H9 (cell line): ENCODE measurements at regions not wholly inside any gene's neighbourhood (a gene's known extent, or its start where the extent isn't known, plus 50 kb on each side); places are given as distances from the start of the nearest gene placed in this dataset.

ENCODE experiments used
- DNase-seq: peaks from one replicate; pipeline ENCODE4 v3.0.0-alpha.2; 2017
- H2AFZ ChIP-seq: one replicate; pipeline ENCODE4 v1.6.1; 2013; ENCODE audit warnings: mild to moderate bottlenecking, low read length, control low read depth, moderate library complexity
- H2AK5ac ChIP-seq: 2 replicates; pipeline ENCODE4 v1.6.1; 2013; ENCODE audit warnings: low read length, control low read depth, mixed read lengths; ENCODE audit not compliant: insufficient read length
- H2BK120ac ChIP-seq: one replicate; pipeline ENCODE4 v1.6.1; 2013; ENCODE audit warnings: low read depth, mild to moderate bottlenecking, low read length, control low read depth, inconsistent platforms; ENCODE audit not compliant: poor library complexity, severe bottlenecking
- H2BK12ac ChIP-seq: 2 replicates; pipeline ENCODE4 v1.6.1; 2013; ENCODE audit warnings: low read length, control low read depth, mixed read lengths, low read depth; ENCODE audit not compliant: insufficient read length
- H2BK15ac ChIP-seq: 2 replicates; pipeline ENCODE4 v1.6.1; 2013; ENCODE audit warnings: low read depth, low read length, control low read depth
- H2BK20ac ChIP-seq: one replicate; pipeline ENCODE4 v1.6.1; 2013; ENCODE audit warnings: low read depth, mild to moderate bottlenecking, low read length, control low read depth, inconsistent platforms; ENCODE audit not compliant: poor library complexity, severe bottlenecking
- H2BK5ac ChIP-seq: 2 replicates; pipeline ENCODE4 v1.6.1; 2013; ENCODE audit warnings: low read length, control low read depth, mixed read lengths; ENCODE audit not compliant: insufficient read length
- H3K14ac ChIP-seq: 2 replicates; pipeline ENCODE4 v1.6.1; 2013; ENCODE audit warnings: low read length, control low read depth; ENCODE audit not compliant: insufficient read depth
- H3K18ac ChIP-seq: 2 replicates; pipeline ENCODE4 v1.6.1; 2013; ENCODE audit warnings: low read depth, mild to moderate bottlenecking, mixed read lengths, low read length, control low read depth; ENCODE audit not compliant: insufficient read length
- H3K23ac ChIP-seq: 2 replicates; pipeline ENCODE4 v1.6.1; 2013; ENCODE audit warnings: low read length, control low read depth, mixed read lengths, low read depth; ENCODE audit not compliant: insufficient read length
- H3K23me2 ChIP-seq: 2 replicates; pipeline ENCODE4 v1.6.1; 2013; ENCODE audit warnings: low read depth, mild to moderate bottlenecking, mixed read lengths, low read length, control low read depth; ENCODE audit not compliant: insufficient read length, poor library complexity, severe bottlenecking
- H3K27ac ChIP-seq: 2 replicates; pipeline ENCODE4 v1.5.1; 2013; ENCODE audit warnings: low read length, control low read depth, mixed read lengths, low read depth; ENCODE audit not compliant: insufficient read length
- H3K27me3 ChIP-seq: 2 replicates; pipeline ENCODE4 v1.6.1; 2013; ENCODE audit warnings: low read length, control low read depth, inconsistent platforms; ENCODE audit not compliant: insufficient read depth
- H3K4ac ChIP-seq: 2 replicates; pipeline ENCODE4 v1.6.1; 2013; ENCODE audit warnings: low read depth, mild to moderate bottlenecking, control low read depth, inconsistent platforms, low read length, moderate library complexity
- H3K4me1 ChIP-seq: 2 replicates; pipeline ENCODE4 v1.6.1; 2013; ENCODE audit warnings: low read length, control low read depth, inconsistent platforms; ENCODE audit not compliant: insufficient read depth
- H3K4me2 ChIP-seq: 2 replicates; pipeline ENCODE4 v1.6.1; 2013; ENCODE audit warnings: low read length, control low read depth, mixed read lengths; ENCODE audit not compliant: insufficient read length, insufficient read depth
- H3K56ac ChIP-seq: 2 replicates; pipeline ENCODE4 v1.6.1; 2013; ENCODE audit warnings: low read depth, mild to moderate bottlenecking, mixed read lengths, low read length, control low read depth; ENCODE audit not compliant: insufficient read length
- H3K79me1 ChIP-seq: 2 replicates; pipeline ENCODE4 v1.6.1; 2013; ENCODE audit warnings: low read depth, mild to moderate bottlenecking, moderate library complexity, low read length, control low read depth, inconsistent platforms; ENCODE audit not compliant: insufficient read depth, poor library complexity, severe bottlenecking
- H3K79me2 ChIP-seq: 2 replicates; pipeline ENCODE4 v1.6.1; 2013; ENCODE audit warnings: low read length, control low read depth, inconsistent platforms; ENCODE audit not compliant: insufficient read depth
- H3K9ac ChIP-seq: 2 replicates; pipeline ENCODE4 v1.6.1; 2013; ENCODE audit warnings: low read length, control low read depth, mixed read lengths; ENCODE audit not compliant: insufficient read length; ENCODE audit errors: extremely low read depth
- H3K9me3 ChIP-seq: one replicate; pipeline ENCODE4 v1.6.1; 2013; ENCODE audit warnings: low read depth, low read length, inconsistent platforms; ENCODE audit not compliant: control insufficient read depth
- H3T11ph ChIP-seq: one replicate; pipeline ENCODE4 v1.6.1; 2013; ENCODE audit warnings: mild to moderate bottlenecking, low read length, control low read depth, inconsistent platforms
- H4K20me1 ChIP-seq: one replicate; pipeline ENCODE4 v1.6.1; 2013; ENCODE audit not compliant: control insufficient read depth, insufficient read length, insufficient read depth
- H4K5ac ChIP-seq: 2 replicates; pipeline ENCODE4 v1.6.1; 2013; ENCODE audit warnings: low read depth, mild to moderate bottlenecking, mixed read lengths, low read length, control low read depth; ENCODE audit not compliant: insufficient read length
- H4K8ac ChIP-seq: replicated peaks from 2 replicates; pipeline ENCODE4 v1.6.1; 2013; ENCODE audit warnings: low read length, control low read depth, mixed read lengths, low read depth; ENCODE audit not compliant: insufficient read length
- H4K91ac ChIP-seq: 2 replicates; pipeline ENCODE4 v1.6.1; 2013; ENCODE audit warnings: low read depth, mild to moderate bottlenecking, moderate library complexity, mixed read lengths, low read length, control low read depth; ENCODE audit not compliant: insufficient read length
- H3K27ac Mint-ChIP-seq, 3 experiments: 2 replicates in 2 of 3; 3 replicates in 1 of 3; pipeline ENCODE4 v1.8.0; 2020 to 2021; ENCODE audit warnings: mixed read lengths in 3 of 3, mild to moderate bottlenecking in 1 of 3, moderate library complexity in 1 of 3
- H3K27me3 Mint-ChIP-seq: 2 replicates; pipeline ENCODE4 v1.8.0; 2021; ENCODE audit warnings: low read depth, mild to moderate bottlenecking, moderate library complexity, mixed read lengths
- H3K36me3 Mint-ChIP-seq, 3 experiments: 2 replicates in 2 of 3; 3 replicates in 1 of 3; pipeline ENCODE4 v1.8.0; 2020 to 2021; ENCODE audit warnings: low read depth in 3 of 3, mixed read lengths in 3 of 3; ENCODE audit not compliant: insufficient read depth in 1 of 3
- H3K4me1 Mint-ChIP-seq, 2 experiments: 2 replicates each; pipeline ENCODE4 v1.8.0; 2020; ENCODE audit warnings: mixed read lengths in 2 of 2
- H3K4me3 Mint-ChIP-seq, 2 experiments: 2 replicates in 1 of 2; 3 replicates in 1 of 2; pipeline ENCODE4 v1.8.0; 2020 to 2021; ENCODE audit warnings: mild to moderate bottlenecking in 2 of 2, mixed read lengths in 2 of 2, moderate library complexity in 1 of 2
- H3K9me3 Mint-ChIP-seq, 2 experiments: 2 replicates in 1 of 2; 3 replicates in 1 of 2; pipeline ENCODE4 v1.8.0; 2020; ENCODE audit warnings: mild to moderate bottlenecking in 2 of 2, mixed read lengths in 2 of 2, moderate library complexity in 1 of 2
- CTCF ChIP-seq: fragments of 200-600 bp; sonication (generic); conservative IDR thresholded peaks from 3 replicates; pipeline ENCODE4 v1.8.0; 2021; ENCODE audit warnings: antibody characterized with exemption, mild to moderate bottlenecking
- WGBS: extraction: QIAGEN DNeasy Blood & Tissue Kit; methylation state at CpG from one replicate; pipeline ENCODE4 v1.1.7; 2013; ENCODE audit warnings: missing lambda C conversion rate, low lambda C conversion rate, mixed read lengths; ENCODE audit not compliant: insufficient read length; ENCODE audit errors: extremely low coverage; 5-methylcytosine and 5-hydroxymethylcytosine counted together

GRCh38 chr4:24195991-24196736, 306.3 kb upstream of the PPARGC1A start:
- H3K4me1 ChIP-seq: no peaks in the 10 kb centered on the region; the same call in 1 of the 2 replicates
- 0 out of 3 replicates have a peak, but pooled peaks have one; percentile 21 for TF ChIP-seq CTCF
- H2AFZ ChIP-seq: no peak overlapping the region
- H3K56ac ChIP-seq: no peak overlapping the region
- no peak overlapping the region for H3K4me3 Mint-ChIP-seq
- H3K27me3 Mint-ChIP-seq: no peaks in the 10 kb centered on the region
- no peak overlapping the region for H3K27ac Mint-ChIP-seq
- no peaks in the 10 kb centered on the region for H3K23me2 ChIP-seq
- no peak overlapping the region for H4K5ac ChIP-seq
- no peak overlapping the region for H3T11ph ChIP-seq
- no peak overlapping the region for H2BK20ac ChIP-seq
- H2BK12ac ChIP-seq: no peak overlapping the region
- H3K9ac ChIP-seq: no peak overlapping the region
- no peaks in the 10 kb centered on the region for H3K79me2 ChIP-seq
- no peak overlapping the region for H3K23ac ChIP-seq
- no peaks in the 10 kb centered on the region for H3K9me3 ChIP-seq
- H3K4me1 Mint-ChIP-seq: peaks cover 19 to 25% of the 10 kb centered on the region in 2 experiments
- H4K91ac ChIP-seq: no peak overlapping the region
- no peak overlapping the region for H2BK120ac ChIP-seq
- no peak overlapping the region for H3K4me2 ChIP-seq
- peaks cover 2% of the 10 kb centered on the region for H4K20me1 ChIP-seq
- H2BK5ac ChIP-seq: no peak overlapping the region
- no peaks in the 10 kb centered on the region for H3K27me3 ChIP-seq
- no peaks in the 10 kb centered on the region for H3K9me3 Mint-ChIP-seq
- H3K18ac ChIP-seq: no peak overlapping the region
- H2AK5ac ChIP-seq: no peak overlapping the region
- no peak overlapping the region for H3K14ac ChIP-seq
- no peak overlapping the region for H3K27ac ChIP-seq
- no peak overlapping the region for H4K8ac ChIP-seq
- WGBS: no CpG with 5 or more reads among the region's 3 CpGs
- H3K79me1 ChIP-seq: no peaks in the 10 kb centered on the region
- H3K36me3 Mint-ChIP-seq: no peaks in the 10 kb centered on the region
- no peak overlapping the region for H2BK15ac ChIP-seq
- H3K4ac ChIP-seq: no peak overlapping the region
- no peak for DNase-seq
